ENCODE measurements at regions not wholly inside any gene's neighbourhood (a gene's known extent, or its start where the extent isn't known, plus 50 kb on each side); places are given as distances from the start of the nearest gene placed in this dataset.

DNA sequence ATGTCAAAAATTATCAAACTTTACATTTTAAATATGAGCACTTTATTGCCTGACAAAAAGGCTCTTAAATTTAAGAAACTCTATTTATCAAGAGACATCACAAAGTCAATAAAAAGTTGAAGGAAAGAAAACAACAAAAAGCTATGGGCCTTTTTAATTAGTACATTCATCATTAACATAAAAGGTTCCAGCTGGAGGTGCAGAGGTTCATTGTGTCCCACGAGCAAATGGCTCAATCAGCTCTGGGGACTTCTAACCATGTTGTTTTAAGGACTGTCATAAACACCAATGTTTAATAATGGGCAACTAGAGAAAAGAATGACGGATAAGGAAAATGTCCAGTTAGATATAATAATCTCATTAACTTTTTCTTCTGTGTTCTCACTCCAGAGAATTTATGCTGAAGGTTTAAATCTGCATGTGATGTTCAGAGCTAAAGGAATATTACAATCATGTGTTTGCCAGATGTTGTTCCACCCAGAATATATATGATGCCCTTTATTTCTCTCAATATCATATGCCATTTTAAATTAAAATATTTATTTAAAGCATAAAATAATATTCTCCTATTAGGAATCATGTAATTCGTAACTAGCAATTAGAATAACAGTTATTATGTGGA lies 840.3 kb upstream of the ADGRL3 start:
- TF ChIP-seq SSRP1 (CRISPR knock-in tag; IDR thresholded peaks at IDR 0.05) (no peak), POLR2A (IDR thresholded peaks at IDR 0.05; ENCODE audit: insufficient read depth in 1 of 2, low read depth in 2 of 2, low read length in 2 of 2) (no peak), POGZ (CRISPR knock-in tag; IDR thresholded peaks at IDR 0.05) (no peak), ZNF572 (CRISPR knock-in tag; IDR thresholded peaks at IDR 0.05) (no peak), HDAC6 (IDR thresholded peaks at IDR 0.05; ENCODE audit: low read depth, low read length) (no peak), POLR2AphosphoS5 (IDR thresholded peaks at IDR 0.05; ENCODE audit: low read depth, low read length) (no peak), ZNF484 (CRISPR knock-in tag; IDR thresholded peaks at IDR 0.05; ENCODE audit: borderline replicate concordance, low read depth) (no peak), TOE1 (CRISPR knock-in tag; IDR thresholded peaks at IDR 0.05) (no peak), EZH2 (conservative IDR thresholded peaks at IDR 0.05; ENCODE audit: low read depth, low read length) (no peak)
- TF ChIP-seq, protein P1, sequence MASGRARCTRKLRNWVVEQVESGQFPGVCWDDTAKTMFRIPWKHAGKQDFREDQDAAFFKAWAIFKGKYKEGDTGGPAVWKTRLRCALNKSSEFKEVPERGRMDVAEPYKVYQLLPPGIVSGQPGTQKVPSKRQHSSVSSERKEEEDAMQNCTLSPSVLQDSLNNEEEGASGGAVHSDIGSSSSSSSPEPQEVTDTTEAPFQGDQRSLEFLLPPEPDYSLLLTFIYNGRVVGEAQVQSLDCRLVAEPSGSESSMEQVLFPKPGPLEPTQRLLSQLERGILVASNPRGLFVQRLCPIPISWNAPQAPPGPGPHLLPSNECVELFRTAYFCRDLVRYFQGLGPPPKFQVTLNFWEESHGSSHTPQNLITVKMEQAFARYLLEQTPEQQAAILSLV (CRISPR knock-in tag; IDR thresholded peaks at IDR 0.05; ENCODE audit: borderline replicate concordance) = no peak
- TF ChIP-seq, protein P2, sequence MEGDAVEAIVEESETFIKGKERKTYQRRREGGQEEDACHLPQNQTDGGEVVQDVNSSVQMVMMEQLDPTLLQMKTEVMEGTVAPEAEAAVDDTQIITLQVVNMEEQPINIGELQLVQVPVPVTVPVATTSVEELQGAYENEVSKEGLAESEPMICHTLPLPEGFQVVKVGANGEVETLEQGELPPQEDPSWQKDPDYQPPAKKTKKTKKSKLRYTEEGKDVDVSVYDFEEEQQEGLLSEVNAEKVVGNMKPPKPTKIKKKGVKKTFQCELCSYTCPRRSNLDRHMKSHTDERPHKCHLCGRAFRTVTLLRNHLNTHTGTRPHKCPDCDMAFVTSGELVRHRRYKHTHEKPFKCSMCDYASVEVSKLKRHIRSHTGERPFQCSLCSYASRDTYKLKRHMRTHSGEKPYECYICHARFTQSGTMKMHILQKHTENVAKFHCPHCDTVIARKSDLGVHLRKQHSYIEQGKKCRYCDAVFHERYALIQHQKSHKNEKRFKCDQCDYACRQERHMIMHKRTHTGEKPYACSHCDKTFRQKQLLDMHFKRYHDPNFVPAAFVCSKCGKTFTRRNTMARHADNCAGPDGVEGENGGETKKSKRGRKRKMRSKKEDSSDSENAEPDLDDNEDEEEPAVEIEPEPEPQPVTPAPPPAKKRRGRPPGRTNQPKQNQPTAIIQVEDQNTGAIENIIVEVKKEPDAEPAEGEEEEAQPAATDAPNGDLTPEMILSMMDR (CRISPR knock-in tag; IDR thresholded peaks at IDR 0.05) = no peak
